ENCODE measurements at regions not wholly inside any gene's neighbourhood (a gene's known extent, or its start where the extent isn't known, plus 50 kb on each side); places are given as distances from the start of the nearest gene placed in this dataset.

DNA sequence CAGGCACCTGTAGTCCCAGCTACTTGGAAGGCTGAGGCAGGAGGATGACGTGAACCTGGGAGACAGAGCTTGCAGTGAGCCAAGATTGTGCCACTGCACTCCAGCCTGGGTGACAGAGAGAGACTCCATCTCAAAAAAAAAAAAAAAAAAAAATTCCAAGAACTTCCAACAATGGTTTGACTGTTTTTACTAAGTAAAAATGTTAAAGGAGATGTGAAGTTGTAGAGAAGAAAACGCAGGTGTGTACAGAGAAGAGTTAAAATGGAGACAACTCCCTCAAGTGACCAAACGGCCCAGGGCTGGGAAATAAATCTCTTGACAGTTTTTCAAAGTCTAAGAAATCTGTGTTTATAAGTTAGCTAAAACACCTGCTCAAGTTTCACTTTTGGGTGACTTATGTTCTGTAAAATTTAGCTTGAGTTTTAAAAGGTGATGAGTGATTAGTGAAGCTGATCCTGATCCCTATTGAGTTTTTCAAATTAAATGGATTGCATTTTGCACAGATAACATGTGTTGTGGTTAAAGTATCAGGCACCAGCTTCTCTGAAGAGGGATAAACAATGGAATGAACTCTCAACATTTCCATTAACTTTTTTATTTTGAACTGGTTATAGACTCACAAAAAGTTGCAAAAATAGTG, 255.2 kb upstream of the CD180 start:
- no peaks in the 10 kb centered on the region for H3K27me3 ChIP-seq (replicated peaks; ENCODE audit: control insufficient read depth, insufficient read depth, low read length, poor library complexity, severe bottlenecking)
- DNase-seq: no peak

DNA sequence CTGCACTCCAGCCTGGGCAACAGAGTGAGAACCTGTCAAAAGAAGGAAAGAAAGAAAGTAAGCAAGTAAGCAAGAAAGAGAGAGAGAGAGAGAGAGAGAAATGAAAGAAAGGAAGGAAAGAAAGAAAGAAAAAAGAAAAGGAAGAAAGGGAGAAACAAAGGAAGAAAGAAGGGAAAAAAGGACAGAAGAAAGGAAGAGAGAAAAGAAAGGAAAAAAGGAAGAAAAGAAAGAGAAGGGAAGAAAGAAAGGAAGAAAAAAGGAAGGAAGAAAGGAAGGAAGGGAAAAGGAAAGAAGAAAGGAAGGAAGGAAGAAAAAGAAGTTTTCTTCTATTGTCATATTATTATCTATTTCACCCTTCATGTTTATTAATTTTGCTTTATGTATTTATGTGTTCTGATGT, 251.1 kb upstream of the CD180 start:
- Histone ChIP-seq H3K36me3 (ENCODE audit: control insufficient read depth, insufficient read depth, low read length) (no peaks in the 10 kb centered on the region), H3K4me1 (ENCODE audit: control insufficient read depth, insufficient read depth, low read length, poor library complexity, severe bottlenecking) (no peaks in the 10 kb centered on the region), H3K4me3 (ENCODE audit: insufficient read depth, low read depth, low read length, poor library complexity, severe bottlenecking) (no peak overlapping the region), H3K27ac (ENCODE audit: insufficient read depth, low read length, poor library complexity, severe bottlenecking) (no peak overlapping the region), H3K9me3 (ENCODE audit: control insufficient read depth, low read length) (no peaks in the 10 kb centered on the region), H3K27me3 (replicated peaks; ENCODE audit: control insufficient read depth, insufficient read depth, low read length, poor library complexity, severe bottlenecking) (no peaks in the 10 kb centered on the region)
- no peak for DNase-seq

More for the DNA sequence above, 255.2 kb upstream of the CD180 start:
- H3K4me3 ChIP-seq (ENCODE audit: insufficient read depth, low read depth, low read length, poor library complexity, severe bottlenecking): no peak overlapping the region
- no peaks in the 10 kb centered on the region for H3K4me1 ChIP-seq (ENCODE audit: control insufficient read depth, insufficient read depth, low read length, poor library complexity, severe bottlenecking)
- no peaks in the 10 kb centered on the region for H3K9me3 ChIP-seq (ENCODE audit: control insufficient read depth, low read length)
- H3K27ac ChIP-seq (ENCODE audit: insufficient read depth, low read length, poor library complexity, severe bottlenecking): no peak overlapping the region
- no peaks in the 10 kb centered on the region for H3K36me3 ChIP-seq (ENCODE audit: control insufficient read depth, insufficient read depth, low read length)

DNA sequence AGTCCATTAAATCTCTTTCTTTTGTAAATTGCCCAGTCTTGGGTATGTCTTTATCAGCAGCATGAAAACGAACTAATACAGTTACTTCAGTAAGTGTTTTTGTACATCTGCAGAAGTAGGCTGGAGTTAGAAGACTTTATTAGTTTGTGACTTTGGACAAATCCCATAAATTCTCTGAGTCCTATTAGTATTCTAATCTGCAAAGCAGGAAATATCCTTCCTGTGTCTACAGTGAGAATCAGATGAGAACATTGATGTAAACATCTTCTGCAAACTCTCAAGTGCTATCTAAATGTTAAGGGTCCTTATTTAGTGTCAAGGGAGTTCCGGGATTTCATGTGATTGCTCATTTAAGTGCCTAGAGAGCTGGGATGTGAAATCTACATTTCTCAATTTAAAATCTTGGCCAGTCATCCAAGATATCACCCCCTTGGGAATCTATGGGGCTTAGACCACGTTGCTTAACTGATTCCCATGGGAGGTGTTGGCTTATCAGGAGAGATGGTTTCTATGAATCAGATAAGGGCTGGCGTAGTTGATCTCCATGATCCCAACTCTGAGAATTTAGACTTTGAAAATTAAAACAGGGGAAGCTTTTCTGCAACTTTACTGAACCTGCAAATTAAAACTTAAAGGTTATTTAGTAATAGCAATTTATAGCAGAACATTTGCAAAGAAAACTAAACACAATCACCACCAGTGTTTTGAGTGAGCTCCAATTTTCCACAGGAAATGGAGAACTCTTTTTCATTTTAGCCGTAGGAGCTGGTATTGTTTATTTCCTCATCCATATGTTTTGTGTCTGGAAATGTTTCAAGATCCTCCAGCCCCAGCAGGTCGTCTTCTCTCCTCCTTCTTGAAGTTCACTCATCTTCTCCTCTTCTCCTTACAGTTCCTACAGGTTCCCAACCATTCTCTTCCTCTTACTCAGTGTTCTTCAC, 241.6 kb upstream of the CD180 start:
- Histone ChIP-seq H3K4me1 (ENCODE audit: control insufficient read depth, insufficient read depth, low read length, poor library complexity, severe bottlenecking) (no peaks in the 10 kb centered on the region), H3K27me3 (replicated peaks; ENCODE audit: control insufficient read depth, insufficient read depth, low read length, poor library complexity, severe bottlenecking) (peaks cover 3% of the 10 kb centered on the region), H3K9me3 (ENCODE audit: control insufficient read depth, low read length) (no peaks in the 10 kb centered on the region), H3K27ac (ENCODE audit: insufficient read depth, low read length, poor library complexity, severe bottlenecking) (no peak overlapping the region), H3K36me3 (ENCODE audit: control insufficient read depth, insufficient read depth, low read length) (no peaks in the 10 kb centered on the region), H3K4me3 (ENCODE audit: insufficient read depth, low read depth, low read length, poor library complexity, severe bottlenecking) (no peak overlapping the region)
- DNase-seq: no peak

DNA sequence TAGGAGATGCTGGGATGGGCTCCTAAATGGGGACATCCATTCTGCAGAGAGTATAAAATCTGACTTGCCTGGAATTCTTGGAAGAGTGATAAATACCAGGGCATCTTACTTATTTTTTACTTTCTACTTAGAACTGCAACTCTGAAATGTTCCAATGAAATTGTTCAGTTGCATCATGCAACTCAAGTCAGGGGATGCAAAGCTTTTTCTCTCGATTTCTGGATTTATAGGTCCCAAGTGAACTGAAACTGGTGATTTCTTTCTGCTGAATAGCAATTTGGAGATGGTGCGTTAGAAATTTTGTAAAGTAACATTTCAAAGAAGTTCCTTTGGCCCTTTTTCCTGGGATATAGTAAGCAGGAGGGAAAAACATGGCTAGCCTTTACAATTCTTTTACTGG, 238.4 kb upstream of the CD180 start:
- Histone ChIP-seq H3K36me3 (ENCODE audit: control insufficient read depth, insufficient read depth, low read length) (no peaks in the 10 kb centered on the region), H3K27me3 (replicated peaks; ENCODE audit: control insufficient read depth, insufficient read depth, low read length, poor library complexity, severe bottlenecking) (peaks cover 3% of the 10 kb centered on the region), H3K4me3 (ENCODE audit: insufficient read depth, low read depth, low read length, poor library complexity, severe bottlenecking) (no peak overlapping the region), H3K9me3 (ENCODE audit: control insufficient read depth, low read length) (no peaks in the 10 kb centered on the region), H3K27ac (ENCODE audit: insufficient read depth, low read length, poor library complexity, severe bottlenecking) (no peak overlapping the region), H3K4me1 (ENCODE audit: control insufficient read depth, insufficient read depth, low read length, poor library complexity, severe bottlenecking) (no peaks in the 10 kb centered on the region)
- DNase-seq: no peak

DNA sequence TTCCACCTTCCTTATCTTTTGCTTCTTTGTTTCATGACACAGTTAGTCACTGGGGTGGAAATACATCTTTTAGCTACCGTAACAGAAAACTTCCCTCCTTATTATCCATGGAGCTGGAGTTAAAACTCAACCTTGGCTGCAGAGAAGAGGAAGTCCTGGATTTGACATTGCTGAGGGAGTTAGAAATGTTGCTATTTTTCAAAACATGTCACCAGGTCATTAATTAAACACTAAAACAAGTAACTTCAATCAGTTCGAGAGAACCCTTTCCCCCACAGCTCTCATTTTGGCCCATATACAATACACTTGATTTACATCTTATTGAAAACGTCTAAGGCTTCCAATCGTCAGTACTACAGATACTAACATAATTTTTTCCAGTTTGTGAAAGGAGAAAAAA, 237.9 kb upstream of the CD180 start:
- Histone ChIP-seq H3K9me3 (ENCODE audit: control insufficient read depth, low read length) (no peaks in the 10 kb centered on the region), H3K4me1 (ENCODE audit: control insufficient read depth, insufficient read depth, low read length, poor library complexity, severe bottlenecking) (no peaks in the 10 kb centered on the region), H3K36me3 (ENCODE audit: control insufficient read depth, insufficient read depth, low read length) (no peaks in the 10 kb centered on the region), H3K4me3 (ENCODE audit: insufficient read depth, low read depth, low read length, poor library complexity, severe bottlenecking) (no peak overlapping the region), H3K27me3 (replicated peaks; ENCODE audit: control insufficient read depth, insufficient read depth, low read length, poor library complexity, severe bottlenecking) (peaks cover 3% of the 10 kb centered on the region), H3K27ac (ENCODE audit: insufficient read depth, low read length, poor library complexity, severe bottlenecking) (no peak overlapping the region)
- DNase-seq: no peak

DNA sequence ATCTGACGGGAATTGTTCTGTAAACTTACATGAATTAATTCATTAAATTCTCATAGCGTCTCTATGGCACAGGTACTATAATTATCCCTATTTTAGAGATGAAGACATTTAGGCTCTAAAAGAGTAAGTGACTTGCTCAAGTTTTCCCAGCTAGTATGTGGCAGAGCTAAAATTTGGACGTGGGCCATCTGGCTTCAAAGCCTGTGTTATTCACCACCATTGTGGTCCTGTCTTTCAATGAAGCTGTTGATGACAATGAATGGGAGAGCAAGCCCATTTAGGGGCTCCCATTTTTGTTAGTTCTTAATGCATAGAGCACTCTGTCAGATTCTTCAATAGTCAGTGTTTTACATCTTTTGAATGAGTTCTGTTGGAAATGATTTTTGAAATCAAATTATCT, 236.0 kb upstream of the CD180 start:
- DNase-seq: no peak
- Histone ChIP-seq H3K4me3 (ENCODE audit: insufficient read depth, low read depth, low read length, poor library complexity, severe bottlenecking) (no peak overlapping the region), H3K4me1 (ENCODE audit: control insufficient read depth, insufficient read depth, low read length, poor library complexity, severe bottlenecking) (no peaks in the 10 kb centered on the region), H3K27me3 (replicated peaks; ENCODE audit: control insufficient read depth, insufficient read depth, low read length, poor library complexity, severe bottlenecking) (no peaks in the 10 kb centered on the region), H3K36me3 (ENCODE audit: control insufficient read depth, insufficient read depth, low read length) (no peaks in the 10 kb centered on the region), H3K27ac (ENCODE audit: insufficient read depth, low read length, poor library complexity, severe bottlenecking) (no peak overlapping the region), H3K9me3 (ENCODE audit: control insufficient read depth, low read length) (no peaks in the 10 kb centered on the region)

DNA sequence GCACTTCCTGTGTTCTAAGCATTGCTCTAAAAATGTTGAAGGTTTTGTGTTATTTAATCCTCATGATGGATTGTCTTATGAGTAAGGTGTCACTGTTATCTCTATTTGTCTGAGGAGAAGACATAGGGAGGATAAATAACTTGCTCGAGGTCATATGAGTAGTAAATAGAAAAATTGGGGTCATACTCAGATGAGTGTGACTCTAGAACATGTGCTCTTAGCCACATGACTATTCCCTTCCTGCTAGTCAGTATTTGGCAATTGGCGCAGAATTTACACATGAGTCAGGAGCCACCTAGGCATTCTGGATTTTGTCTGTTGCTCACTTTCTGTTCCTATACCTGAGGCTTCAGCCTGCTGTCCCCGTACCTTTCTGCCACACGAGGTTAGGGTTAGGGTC, 234.6 kb upstream of the CD180 start:
- H3K27ac ChIP-seq (ENCODE audit: insufficient read depth, low read length, poor library complexity, severe bottlenecking): no peak overlapping the region
- no peaks in the 10 kb centered on the region for H3K36me3 ChIP-seq (ENCODE audit: control insufficient read depth, insufficient read depth, low read length)
- H3K4me1 ChIP-seq (ENCODE audit: control insufficient read depth, insufficient read depth, low read length, poor library complexity, severe bottlenecking): no peaks in the 10 kb centered on the region
- no peaks in the 10 kb centered on the region for H3K27me3 ChIP-seq (replicated peaks; ENCODE audit: control insufficient read depth, insufficient read depth, low read length, poor library complexity, severe bottlenecking)
- no peaks in the 10 kb centered on the region for H3K9me3 ChIP-seq (ENCODE audit: control insufficient read depth, low read length)
- DNase-seq: no peak
- no peak overlapping the region for H3K4me3 ChIP-seq (ENCODE audit: insufficient read depth, low read depth, low read length, poor library complexity, severe bottlenecking)

DNA sequence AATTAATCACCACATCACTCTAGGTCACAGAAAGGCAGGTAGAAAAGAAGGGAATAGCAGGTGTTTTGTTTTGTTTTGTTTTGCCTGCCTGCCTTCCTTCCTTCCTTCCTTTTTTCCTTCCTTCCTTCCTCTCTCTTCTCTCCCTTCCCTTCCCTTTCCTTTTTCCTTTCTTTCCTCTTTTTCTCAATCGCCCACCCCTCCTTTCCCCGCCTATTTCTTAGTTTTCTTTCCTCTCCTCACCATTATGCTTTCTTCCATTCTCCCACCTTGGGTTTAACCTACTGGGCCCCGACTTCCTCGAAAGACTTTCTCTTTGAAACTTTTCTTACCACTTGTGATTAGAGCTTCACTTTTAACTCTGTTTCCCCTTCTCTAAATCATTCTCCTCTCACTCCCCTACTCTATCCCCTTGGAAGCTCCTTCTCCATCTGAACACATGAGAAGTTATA, 231.3 kb upstream of the CD180 start:
- Histone ChIP-seq H3K27ac (ENCODE audit: insufficient read depth, low read length, poor library complexity, severe bottlenecking) (no peak overlapping the region), H3K4me1 (ENCODE audit: control insufficient read depth, insufficient read depth, low read length, poor library complexity, severe bottlenecking) (no peaks in the 10 kb centered on the region), H3K9me3 (ENCODE audit: control insufficient read depth, low read length) (no peaks in the 10 kb centered on the region), H3K36me3 (ENCODE audit: control insufficient read depth, insufficient read depth, low read length) (no peaks in the 10 kb centered on the region), H3K27me3 (replicated peaks; ENCODE audit: control insufficient read depth, insufficient read depth, low read length, poor library complexity, severe bottlenecking) (no peaks in the 10 kb centered on the region), H3K4me3 (ENCODE audit: insufficient read depth, low read depth, low read length, poor library complexity, severe bottlenecking) (no peak overlapping the region)
- DNase-seq: no peak

DNA sequence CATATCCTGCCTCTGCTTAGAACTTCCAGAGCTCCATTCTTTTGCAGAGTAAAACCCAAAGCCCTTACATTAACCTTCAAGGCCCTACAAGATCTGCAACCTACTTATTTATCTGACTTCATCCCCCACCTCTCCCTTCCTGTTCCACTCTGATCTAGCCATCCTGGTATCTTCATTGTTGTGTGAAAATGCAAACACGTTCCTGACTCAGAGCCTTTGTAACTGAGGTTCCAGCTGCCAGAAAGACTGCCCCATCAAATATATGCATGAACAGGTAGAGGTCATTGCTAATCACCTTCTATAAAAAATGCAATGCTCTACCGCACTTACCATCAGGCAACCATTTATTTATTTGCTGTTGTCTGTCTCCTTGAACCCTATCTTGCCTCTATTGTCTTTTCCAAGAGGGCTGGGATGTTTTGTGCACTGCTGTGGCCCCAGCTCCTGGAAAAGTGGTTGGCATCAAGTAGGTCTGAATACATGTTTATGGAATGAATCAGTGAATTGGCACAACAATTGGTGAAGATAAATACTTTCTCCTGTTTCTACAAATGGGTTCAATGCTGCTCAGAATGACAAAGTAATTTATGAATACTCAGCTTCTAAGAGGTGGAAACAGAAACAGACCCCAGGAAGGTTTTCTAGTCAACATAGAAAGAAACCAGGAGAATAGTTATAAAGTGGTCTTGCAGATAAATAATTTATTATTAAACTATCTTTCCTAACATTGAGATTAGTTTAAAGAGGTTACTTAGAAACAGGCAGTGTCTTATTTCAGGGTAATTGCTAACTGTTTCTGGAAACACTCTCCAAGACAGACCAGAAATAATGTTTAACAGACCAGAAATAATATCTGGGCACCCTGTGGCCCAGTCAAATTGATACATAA, 230.6 kb upstream of the CD180 start:
- Histone ChIP-seq H3K4me1 (ENCODE audit: control insufficient read depth, insufficient read depth, low read length, poor library complexity, severe bottlenecking) (no peaks in the 10 kb centered on the region), H3K9me3 (ENCODE audit: control insufficient read depth, low read length) (no peaks in the 10 kb centered on the region), H3K4me3 (ENCODE audit: insufficient read depth, low read depth, low read length, poor library complexity, severe bottlenecking) (no peak overlapping the region), H3K36me3 (ENCODE audit: control insufficient read depth, insufficient read depth, low read length) (no peaks in the 10 kb centered on the region), H3K27me3 (replicated peaks; ENCODE audit: control insufficient read depth, insufficient read depth, low read length, poor library complexity, severe bottlenecking) (no peaks in the 10 kb centered on the region), H3K27ac (ENCODE audit: insufficient read depth, low read length, poor library complexity, severe bottlenecking) (no peak overlapping the region)
- no peak for DNase-seq

All from effector memory CD4-positive, alpha-beta T cell (primary cell).